ENCODE measurements at regions not wholly inside any gene's neighbourhood (a gene's known extent, or its start where the extent isn't known, plus 50 kb on each side); places are given as distances from the start of the nearest gene placed in this dataset.

DNA sequence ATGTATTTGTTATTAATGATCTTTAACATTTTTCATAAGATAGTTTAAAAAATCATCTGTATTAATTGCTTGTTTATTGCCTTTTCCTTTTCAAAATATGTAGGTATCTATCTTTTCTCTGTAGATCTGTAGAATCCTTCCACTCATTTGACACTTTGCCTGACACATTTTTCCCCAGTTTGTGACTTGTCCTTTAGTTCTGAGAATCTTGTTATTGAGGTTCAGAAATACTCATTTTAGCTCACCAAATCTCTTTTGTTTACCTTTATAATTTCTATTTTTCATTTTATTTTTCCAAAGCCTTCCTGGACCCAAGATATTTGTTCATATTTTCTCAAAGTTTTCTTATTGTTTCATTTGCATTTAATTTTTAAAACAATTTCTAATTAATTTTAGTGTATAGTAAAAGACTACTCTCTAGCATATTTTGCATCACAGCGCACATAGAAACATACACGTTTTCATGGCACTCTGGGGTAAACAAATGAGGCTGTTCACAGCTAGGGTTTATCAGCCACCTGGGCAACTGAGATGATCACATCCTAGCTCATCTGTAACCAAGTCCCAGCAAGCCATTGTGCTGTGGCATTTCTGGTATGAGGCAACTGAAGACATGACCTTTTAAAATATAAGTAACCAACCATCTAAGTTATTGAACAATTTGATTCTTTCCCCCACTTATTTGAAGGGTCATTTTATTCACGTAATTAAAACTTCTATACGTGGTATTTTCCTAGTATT, 275.7 kb downstream of the ADGB start:
- H3K4me3 ChIP-seq (ENCODE audit: low read depth, low read length): no peak overlapping the region
- no peak for DNase-seq (ENCODE audit: low read depth)
- TF ChIP-seq, protein P1, sequence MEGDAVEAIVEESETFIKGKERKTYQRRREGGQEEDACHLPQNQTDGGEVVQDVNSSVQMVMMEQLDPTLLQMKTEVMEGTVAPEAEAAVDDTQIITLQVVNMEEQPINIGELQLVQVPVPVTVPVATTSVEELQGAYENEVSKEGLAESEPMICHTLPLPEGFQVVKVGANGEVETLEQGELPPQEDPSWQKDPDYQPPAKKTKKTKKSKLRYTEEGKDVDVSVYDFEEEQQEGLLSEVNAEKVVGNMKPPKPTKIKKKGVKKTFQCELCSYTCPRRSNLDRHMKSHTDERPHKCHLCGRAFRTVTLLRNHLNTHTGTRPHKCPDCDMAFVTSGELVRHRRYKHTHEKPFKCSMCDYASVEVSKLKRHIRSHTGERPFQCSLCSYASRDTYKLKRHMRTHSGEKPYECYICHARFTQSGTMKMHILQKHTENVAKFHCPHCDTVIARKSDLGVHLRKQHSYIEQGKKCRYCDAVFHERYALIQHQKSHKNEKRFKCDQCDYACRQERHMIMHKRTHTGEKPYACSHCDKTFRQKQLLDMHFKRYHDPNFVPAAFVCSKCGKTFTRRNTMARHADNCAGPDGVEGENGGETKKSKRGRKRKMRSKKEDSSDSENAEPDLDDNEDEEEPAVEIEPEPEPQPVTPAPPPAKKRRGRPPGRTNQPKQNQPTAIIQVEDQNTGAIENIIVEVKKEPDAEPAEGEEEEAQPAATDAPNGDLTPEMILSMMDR (IDR thresholded peaks at IDR 0.05; ENCODE audit: insufficient read depth, low read length): no peak

DNA sequence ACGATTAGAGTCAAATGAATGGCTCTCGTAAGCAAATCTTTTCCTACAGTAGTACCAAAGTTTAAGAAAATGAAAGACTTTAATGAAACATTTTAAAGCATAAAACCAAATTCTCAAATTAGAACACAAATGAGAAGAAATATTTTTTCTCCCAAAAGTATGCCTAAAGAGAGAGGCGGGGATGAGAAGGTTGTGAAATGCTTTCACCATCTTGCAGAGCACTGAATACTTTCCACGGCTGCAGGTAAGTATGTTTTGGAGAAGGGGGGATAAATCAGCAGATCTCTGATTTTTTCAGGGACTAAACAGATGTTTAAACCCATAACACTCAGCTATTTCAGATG, 277.1 kb downstream of the ADGB start:
- no peak for DNase-seq (ENCODE audit: low read depth)

DNA sequence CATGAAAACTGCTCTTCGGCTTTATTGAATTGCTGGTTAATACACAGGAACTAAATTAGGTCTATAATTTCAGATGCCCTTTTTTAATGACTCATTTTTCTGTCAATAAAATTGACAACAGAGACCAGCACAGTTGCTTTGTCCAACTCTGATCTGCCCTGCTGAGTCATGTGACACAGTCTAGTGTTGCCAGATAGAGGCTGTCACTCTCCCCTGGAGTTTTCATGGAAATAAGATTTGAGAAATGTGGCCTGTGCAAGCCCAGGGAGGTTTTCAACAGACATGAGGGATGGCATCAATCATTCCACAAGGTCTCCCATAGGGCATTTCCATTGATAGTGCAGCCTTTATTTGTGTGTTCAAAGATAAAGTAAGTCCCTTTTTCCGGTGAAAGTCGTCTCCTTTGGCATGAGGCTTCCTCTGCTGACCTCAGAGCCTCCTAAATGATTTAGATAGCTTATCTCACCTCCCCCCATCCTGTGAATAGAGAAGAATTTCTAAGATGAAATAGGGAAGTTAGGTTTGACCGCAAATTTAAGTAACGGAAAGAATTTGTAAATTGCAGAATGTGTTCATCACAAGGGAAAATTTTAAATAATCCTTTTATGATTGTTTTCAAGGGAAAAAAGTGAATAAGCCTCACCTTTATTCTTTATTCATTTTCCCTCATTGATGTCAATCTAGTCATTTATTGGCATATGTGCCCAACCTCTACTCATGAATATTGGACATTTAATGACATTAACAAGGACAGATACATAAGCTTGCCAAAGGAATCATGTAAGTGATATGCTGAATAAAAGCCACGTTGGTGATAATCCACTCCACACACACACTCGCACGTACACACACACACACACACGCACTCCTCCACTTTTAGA, 277.7 kb downstream of the ADGB start:
- DNase-seq (ENCODE audit: low read depth): peak; percentile 28
- TF ChIP-seq, protein P1 (IDR thresholded peaks at IDR 0.05; ENCODE audit: insufficient read depth, low read length): no peak
- no peak overlapping the region for H3K4me3 ChIP-seq (ENCODE audit: low read depth, low read length)

More for the DNA sequence above, 277.1 kb downstream of the ADGB start:
- TF ChIP-seq, protein P1 (IDR thresholded peaks at IDR 0.05; ENCODE audit: insufficient read depth, low read length): no peak
- H3K4me3 ChIP-seq (ENCODE audit: low read depth, low read length): no peak overlapping the region

DNA sequence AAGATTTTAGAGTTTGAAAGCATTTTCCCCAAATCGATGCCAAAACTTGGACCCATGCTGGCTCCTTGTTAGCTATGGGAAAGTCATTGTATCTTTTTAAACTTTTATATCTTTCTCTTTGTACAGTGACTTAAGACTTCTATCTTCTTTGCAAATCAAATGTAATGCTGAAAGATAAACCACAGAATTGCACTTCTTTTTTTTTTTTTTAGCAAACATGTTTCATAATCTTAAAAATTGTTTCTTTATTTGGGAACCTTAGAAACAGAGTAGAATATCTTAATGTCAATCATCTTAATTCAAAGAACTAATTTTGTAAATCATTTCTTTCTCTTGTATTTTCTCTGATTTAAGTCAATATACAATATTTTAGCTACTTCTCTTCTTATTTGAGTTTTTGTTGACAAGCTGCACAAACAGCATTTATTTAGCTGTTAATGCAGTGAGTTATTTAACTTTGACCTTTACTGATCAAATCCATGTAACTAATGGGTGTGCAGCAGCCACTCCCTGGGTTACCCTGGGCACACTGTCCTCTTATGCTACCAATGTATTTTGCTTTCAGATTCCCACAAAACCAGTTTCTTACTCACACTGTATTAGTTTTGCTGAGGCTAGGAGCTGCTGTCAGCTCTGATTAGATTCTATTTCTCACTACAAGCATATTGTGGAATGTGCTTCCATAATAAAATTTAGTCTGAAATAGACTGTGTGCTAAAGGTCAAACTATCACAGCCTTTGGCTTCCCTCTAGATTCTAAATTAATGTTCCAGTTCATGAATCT, 279.6 kb downstream of the ADGB start:
- H3K4me3 ChIP-seq (ENCODE audit: low read depth, low read length): no peak overlapping the region
- no peak for DNase-seq (ENCODE audit: low read depth)
- TF ChIP-seq, protein P1 (IDR thresholded peaks at IDR 0.05; ENCODE audit: insufficient read depth, low read length): no peak

DNA sequence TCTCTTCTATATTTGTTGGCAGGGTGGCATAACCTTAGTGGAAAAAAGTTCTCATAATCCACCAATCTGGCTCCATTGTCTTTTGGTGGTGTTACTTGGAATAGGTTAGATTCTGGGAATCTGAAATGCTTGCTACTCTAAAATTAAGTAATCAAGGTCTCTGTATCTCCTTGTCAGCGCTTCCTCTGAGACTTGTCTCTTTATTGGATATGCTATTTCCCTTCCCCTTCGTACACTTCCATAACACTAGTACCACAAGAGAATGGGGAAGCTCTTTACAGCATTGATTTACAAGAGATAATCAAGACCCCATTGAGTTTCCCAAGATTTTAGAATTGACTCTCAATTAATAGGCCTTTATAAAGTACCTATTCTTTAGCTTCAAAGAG, 280.2 kb downstream of the ADGB start:
- TF ChIP-seq, protein P1 (IDR thresholded peaks at IDR 0.05; ENCODE audit: insufficient read depth, low read length): no peak
- no peak overlapping the region for H3K4me3 ChIP-seq (ENCODE audit: low read depth, low read length)
- DNase-seq (ENCODE audit: low read depth): no peak

DNA sequence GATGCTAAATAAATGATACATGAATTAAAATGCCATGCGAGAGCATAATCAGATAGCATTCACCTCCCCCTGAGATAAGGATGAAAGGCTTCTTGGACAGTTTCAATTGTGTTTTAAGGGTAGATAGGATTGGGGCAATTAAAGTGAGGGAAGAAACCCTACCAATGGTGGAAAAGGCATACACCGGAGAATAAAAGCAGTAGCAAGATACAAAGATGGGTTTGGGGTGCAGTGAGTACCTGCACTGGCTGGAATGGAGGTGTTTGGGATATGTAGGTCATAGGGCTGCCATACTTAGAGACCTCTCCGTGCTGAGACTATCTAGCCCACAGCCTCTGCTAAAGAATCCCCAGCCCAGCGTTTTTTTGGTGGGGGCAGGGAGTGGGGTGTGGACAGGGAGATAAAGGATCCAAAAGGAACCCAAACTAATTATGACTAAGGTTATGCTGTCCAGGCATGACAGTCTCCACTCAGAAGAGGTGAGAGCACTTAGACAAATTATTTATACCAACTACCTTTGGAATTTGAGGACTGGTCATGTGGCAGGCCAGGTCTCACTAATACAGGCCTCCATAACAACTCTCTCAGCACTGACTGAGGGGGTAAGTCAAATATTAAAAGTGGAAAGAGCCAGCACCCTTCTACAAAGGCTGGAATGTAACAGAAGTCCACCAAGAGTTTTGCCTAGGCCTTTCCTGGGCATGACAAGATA, 280.8 kb downstream of the ADGB start:
- no peak for DNase-seq (ENCODE audit: low read depth)
- TF ChIP-seq, protein P1 (IDR thresholded peaks at IDR 0.05; ENCODE audit: insufficient read depth, low read length): no peak
- no peak overlapping the region for H3K4me3 ChIP-seq (ENCODE audit: low read depth, low read length)
